Progenitor cell of endocrine pancreas (in vitro differentiated cells): ENCODE measurements at regions not wholly inside any gene's neighbourhood (a gene's known extent, or its start where the extent isn't known, plus 50 kb on each side); places are given as distances from the start of the nearest gene placed in this dataset.

Experiments
- DNase-seq: peaks from one replicate; pipeline ENCODE4 v3.0.0; 2021; ENCODE audit warnings: low spot score; ENCODE audit not compliant: unreplicated experiment
- H3K27ac Mint-ChIP-seq: 2 replicates; pipeline ENCODE4 v1.8.0; 2021; ENCODE audit warnings: mild to moderate bottlenecking, moderate library complexity, mixed read lengths
- H3K27me3 Mint-ChIP-seq: 2 replicates; pipeline ENCODE4 v1.8.0; 2021; ENCODE audit warnings: mixed read lengths
- H3K36me3 Mint-ChIP-seq: 2 replicates; pipeline ENCODE4 v1.8.0; 2022; ENCODE audit warnings: mixed read lengths; ENCODE audit not compliant: insufficient read depth
- H3K4me1 Mint-ChIP-seq: 2 replicates; pipeline ENCODE4 v1.8.0; 2021; ENCODE audit warnings: low read depth, mixed read lengths
- H3K4me3 Mint-ChIP-seq: 2 replicates; pipeline ENCODE4 v1.8.0; 2021; ENCODE audit warnings: low read depth, mild to moderate bottlenecking, moderate library complexity, mixed read lengths
- H3K9me3 Mint-ChIP-seq: 2 replicates; pipeline ENCODE4 v1.8.0; 2021; ENCODE audit warnings: low read depth, mixed read lengths
- CTCF ChIP-seq: fragments of 200-600 bp; sonication (generic); IDR thresholded peaks from one replicate; pipeline ENCODE4 v1.5.0; 2021; ENCODE audit warnings: antibody characterized with exemption, mild to moderate bottlenecking; ENCODE audit not compliant: unreplicated experiment

- Mint-ChIP-seq H3K27ac (no peak overlapping the region), H3K27me3 (no peaks in the 10 kb centered on the region), H3K4me3 (no peak overlapping the region), H3K9me3 (peaks cover 3% of the 10 kb centered on the region), H3K36me3 (peaks cover 1% of the 10 kb centered on the region), H3K4me1 (no peaks in the 10 kb centered on the region)
- DNase-seq = no peak
- no peak for TF ChIP-seq CTCF
Observed at GRCh38 chr1:167152192-167152876, 58.5 kb downstream of the STYXL2 start.

DNA sequence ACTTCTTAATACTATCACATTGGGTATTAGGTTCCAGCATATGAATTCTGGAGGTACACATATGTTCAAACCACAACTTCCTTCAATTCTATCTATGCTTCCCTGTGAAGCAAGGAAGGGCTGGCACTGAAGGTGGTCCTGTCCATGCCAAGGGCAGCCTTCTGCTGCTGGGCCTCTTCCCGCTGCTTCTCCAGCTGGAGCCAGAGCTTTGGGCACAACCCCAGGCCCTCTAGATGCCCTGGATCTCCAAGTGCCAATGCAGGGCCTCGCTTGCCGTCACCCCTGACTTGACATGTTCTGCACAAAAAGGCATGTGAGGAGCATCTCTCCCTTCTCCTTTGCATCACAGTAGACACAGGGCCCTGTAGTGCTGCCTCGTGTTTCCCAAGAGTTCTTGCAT, 62.6 kb downstream of the STYXL2 start:
- DNase-seq = no peak
- Mint-ChIP-seq H3K4me1 (peaks cover 3% of the 10 kb centered on the region), H3K9me3 (no peaks in the 10 kb centered on the region), H3K4me3 (no peak overlapping the region), H3K36me3 (no peaks in the 10 kb centered on the region), H3K27me3 (no peaks in the 10 kb centered on the region), H3K27ac (no peak overlapping the region)
- no peak for TF ChIP-seq CTCF

GRCh38 chr1:167157114-167157513, 63.2 kb downstream of the STYXL2 start:
- TF ChIP-seq CTCF = no peak
- Mint-ChIP-seq H3K27me3 (no peaks in the 10 kb centered on the region), H3K4me1 (peaks cover 9% of the 10 kb centered on the region), H3K9me3 (no peaks in the 10 kb centered on the region), H3K36me3 (no peaks in the 10 kb centered on the region), H3K27ac (no peak overlapping the region), H3K4me3 (no peak overlapping the region)
- DNase-seq = no peak

DNA sequence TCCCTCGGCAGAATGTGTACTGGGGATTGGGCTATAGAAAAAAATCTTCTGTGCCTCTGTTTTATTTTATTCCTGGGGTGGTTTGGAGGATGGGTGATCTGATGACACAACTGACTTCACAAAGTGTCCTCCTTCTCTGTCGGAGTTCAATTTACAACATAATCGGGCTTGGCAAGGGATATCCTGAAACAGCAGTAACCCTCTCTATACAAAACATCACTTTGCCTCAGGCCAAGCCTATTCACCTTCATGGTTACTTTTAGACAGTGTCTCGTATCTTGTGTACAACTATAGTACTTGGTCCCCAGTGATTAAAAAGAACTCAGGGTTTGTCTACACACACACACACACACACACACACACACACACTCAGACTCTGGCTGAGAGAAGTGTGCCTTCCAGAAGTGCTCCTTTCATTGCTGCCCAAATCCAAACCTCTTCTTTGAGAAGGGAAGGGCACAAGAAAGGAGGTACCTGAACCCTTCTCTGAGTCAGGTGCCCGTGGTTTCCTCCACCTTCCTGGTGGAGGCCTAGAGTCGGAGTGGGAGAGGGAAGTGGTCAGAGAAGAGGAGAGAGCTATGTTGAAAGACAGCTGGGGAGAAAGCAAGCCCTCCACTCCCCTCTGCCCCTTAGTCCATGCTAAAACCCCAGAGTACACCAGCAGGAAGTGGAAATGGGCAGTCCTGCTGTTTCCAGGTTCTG, 62.4 kb upstream of the POU2F1 start:
- TF ChIP-seq CTCF = no peak
- peaks cover 18% of the 10 kb centered on the region for H3K4me1 Mint-ChIP-seq
- no peaks in the 10 kb centered on the region for H3K36me3 Mint-ChIP-seq
- H3K9me3 Mint-ChIP-seq = no peaks in the 10 kb centered on the region
- no peak overlapping the region for H3K27ac Mint-ChIP-seq
- no peaks in the 10 kb centered on the region for H3K27me3 Mint-ChIP-seq
- H3K4me3 Mint-ChIP-seq = no peak overlapping the region
- DNase-seq = no peak

- Mint-ChIP-seq H3K4me1 (peaks cover 22% of the 10 kb centered on the region), H3K27ac (no peak overlapping the region), H3K9me3 (no peaks in the 10 kb centered on the region), H3K36me3 (no peaks in the 10 kb centered on the region), H3K27me3 (no peaks in the 10 kb centered on the region), H3K4me3 (no peak overlapping the region)
- no peak for TF ChIP-seq CTCF
- no peak for DNase-seq
Observed at GRCh38 chr1:167158813-167159275, 61.8 kb upstream of the POU2F1 start.
